Neural cell (in vitro differentiated cells): ENCODE measurements at regions not wholly inside any gene's neighbourhood (a gene's known extent, or its start where the extent isn't known, plus 50 kb on each side); places are given as distances from the start of the nearest gene placed in this dataset.

Experiments
- H2AFZ ChIP-seq: fragments of 200-600, 300-800 bp; sonication (generic), shearing (Covaris generic); 2 replicates; pipeline ENCODE4 v1.6.0; 2014; ENCODE audit warnings: low read depth, mild to moderate bottlenecking, antibody characterized with exemption, low read length, moderate library complexity
- H3F3A ChIP-seq: fragments of 200-600 bp; shearing (Covaris generic); 2 replicates; pipeline ENCODE4 v1.6.1; 2016; ENCODE audit warnings: mild to moderate bottlenecking, moderate library complexity, mixed read lengths, antibody characterized with exemption, low read length; ENCODE audit not compliant: insufficient read depth, poor library complexity, severe bottlenecking
- H3K27ac ChIP-seq: fragments of 200-600, 300-800 bp; sonication (generic), shearing (Covaris generic); 2 replicates; pipeline ENCODE4 v1.5.1; 2014; ENCODE audit warnings: mild to moderate bottlenecking, low read length, moderate library complexity
- H3K27me3 ChIP-seq: fragments of 300-800, 200-600 bp; sonication (generic), shearing (Covaris generic); 2 replicates; pipeline ENCODE4 v1.6.0; 2014; ENCODE audit warnings: mild to moderate bottlenecking, low read depth, low read length, moderate library complexity; ENCODE audit not compliant: insufficient read depth
- H3K36me3 ChIP-seq: fragments of 300-800, 200-600 bp; sonication (generic), shearing (Covaris generic); 2 replicates; pipeline ENCODE4 v1.5.1; 2014; ENCODE audit warnings: mild to moderate bottlenecking, antibody characterized with exemption, low read length, moderate library complexity; ENCODE audit not compliant: insufficient read depth
- H3K4me2 ChIP-seq: fragments of 300-800, 200-600 bp; sonication (generic), shearing (Covaris generic); 2 replicates; pipeline ENCODE4 v1.6.0; 2014; ENCODE audit warnings: mild to moderate bottlenecking, low read length
- H3K4me3 ChIP-seq: fragments of 300-800, 200-600 bp; sonication (generic), shearing (Covaris generic); 2 replicates; pipeline ENCODE4 v1.5.1; 2014; ENCODE audit warnings: mild to moderate bottlenecking, low read length, moderate library complexity
- H3K79me2 ChIP-seq: fragments of 200-600 bp; shearing (Covaris generic); replicated peaks from 2 replicates; pipeline ENCODE4 v1.6.0; 2014; ENCODE audit warnings: mild to moderate bottlenecking, low read length, moderate library complexity; ENCODE audit not compliant: insufficient read depth
- H3K9ac ChIP-seq: fragments of 300-800, 200-600 bp; sonication (generic), shearing (Covaris generic); 2 replicates; pipeline ENCODE4 v1.6.1; 2016; ENCODE audit warnings: mild to moderate bottlenecking, low read length, mixed read lengths
- H3K9me2 ChIP-seq: fragments of 200-600 bp; shearing (Covaris generic); 2 replicates; pipeline ENCODE4 v1.6.1; 2016; ENCODE audit warnings: mild to moderate bottlenecking, low read length, mixed read lengths; ENCODE audit not compliant: insufficient read depth
- H3K9me3 ChIP-seq: fragments of 200-600, 300-800 bp; sonication (generic), shearing (Covaris generic); 2 replicates; pipeline ENCODE4 v1.6.1; 2016; ENCODE audit warnings: mild to moderate bottlenecking, mixed run types, low read length, moderate library complexity, mixed read lengths
- H4K20me1 ChIP-seq: fragments of 200-600 bp; shearing (Covaris generic); 2 replicates; pipeline ENCODE4 v1.6.1; 2016; ENCODE audit warnings: mild to moderate bottlenecking, mixed run types; ENCODE audit not compliant: insufficient read depth
- CTCF ChIP-seq: fragments of 450-650 bp; IDR thresholded peaks from 2 replicates; pipeline ENCODE4 v1.5.1; 2014; ENCODE audit warnings: antibody characterized with exemption, mild to moderate bottlenecking, moderate library complexity; ENCODE audit not compliant: poor library complexity, severe bottlenecking
- EP300 ChIP-seq: fragments of 450-650 bp; conservative IDR thresholded peaks from 2 replicates; pipeline ENCODE4 v1.6.1; 2014; ENCODE audit warnings: antibody characterized with exemption, mild to moderate bottlenecking, moderate library complexity; ENCODE audit not compliant: poor library complexity, severe bottlenecking
- EZH2 ChIP-seq: fragments of 200-600, 300-800 bp; shearing (Covaris generic), sonication (generic); IDR thresholded peaks from 2 replicates; pipeline ENCODE4 v1.6.1; 2014; ENCODE audit warnings: antibody characterized with exemption, low read length, borderline replicate concordance, mild to moderate bottlenecking; ENCODE audit not compliant: insufficient read depth, poor library complexity, severe bottlenecking
- MXI1 ChIP-seq: fragments of 450-650 bp; conservative IDR thresholded peaks from 2 replicates; pipeline ENCODE4 v1.6.1; 2014; ENCODE audit warnings: antibody characterized with exemption, mild to moderate bottlenecking; ENCODE audit not compliant: poor library complexity, severe bottlenecking
- POLR2AphosphoS5 ChIP-seq: IDR thresholded peaks from 2 replicates; pipeline ENCODE4 v1.6.1; 2012
- RAD21 ChIP-seq: fragments of 450-650 bp; conservative IDR thresholded peaks from 2 replicates; pipeline ENCODE4 v1.6.1; 2014; ENCODE audit warnings: antibody characterized with exemption, mild to moderate bottlenecking, moderate library complexity
- REST ChIP-seq: IDR thresholded peaks from 2 replicates; pipeline ENCODE4 v1.6.1; 2012; ENCODE audit warnings: borderline replicate concordance
- SMC3 ChIP-seq: fragments of 450-650 bp; conservative IDR thresholded peaks from 2 replicates; pipeline ENCODE4 v1.6.1; 2014; ENCODE audit warnings: antibody characterized with exemption, mild to moderate bottlenecking, moderate library complexity; ENCODE audit not compliant: poor library complexity
- TAF1 ChIP-seq: IDR thresholded peaks from 2 replicates; pipeline ENCODE4 v1.6.1; 2012; ENCODE audit warnings: low read depth

- H3K27ac ChIP-seq = no peak overlapping the region
- H3K9me2 ChIP-seq = no peaks in the 10 kb centered on the region
- no peak overlapping the region for H3K9ac ChIP-seq
- H3K27me3 ChIP-seq = no peaks in the 10 kb centered on the region
- H3K4me2 ChIP-seq = no peak overlapping the region
- H3F3A ChIP-seq = no peaks in the 10 kb centered on the region
- H3K36me3 ChIP-seq = no peaks in the 10 kb centered on the region
- H3K79me2 ChIP-seq = no peaks in the 10 kb centered on the region
- no peaks in the 10 kb centered on the region for H4K20me1 ChIP-seq
- peaks cover 7% of the 10 kb centered on the region for H3K9me3 ChIP-seq
- TF ChIP-seq EZH2 = no peak
- no peak for TF ChIP-seq EP300
- TF ChIP-seq SMC3 = no peak
- TF ChIP-seq POLR2AphosphoS5 = no peak
- TF ChIP-seq MXI1 = no peak
- no peak for TF ChIP-seq REST
- TF ChIP-seq RAD21 = no peak
- TF ChIP-seq CTCF = no peak
- TF ChIP-seq TAF1 = no peak
- no peak overlapping the region for H2AFZ ChIP-seq
- H3K4me3 ChIP-seq = no peak overlapping the region
These were observed 114.5 kb upstream of the HNRNPA3 start for GRCh38 chr2:177098001-177098613.

GRCh38 chr2:177101930-177102329, 110.7 kb upstream of the HNRNPA3 start:
- Histone ChIP-seq H3K9me3 (peaks cover 7% of the 10 kb centered on the region), H3K27me3 (no peaks in the 10 kb centered on the region), H3K9me2 (no peaks in the 10 kb centered on the region), H3K4me2 (no peak overlapping the region), H3F3A (no peaks in the 10 kb centered on the region), H4K20me1 (no peaks in the 10 kb centered on the region), H3K9ac (no peak overlapping the region), H3K4me3 (no peak overlapping the region), H3K27ac (no peak overlapping the region), H2AFZ (no peak overlapping the region), H3K79me2 (no peaks in the 10 kb centered on the region), H3K36me3 (no peaks in the 10 kb centered on the region)
- TF ChIP-seq CTCF (no peak), EZH2 (no peak), EP300 (no peak), SMC3 (no peak), REST (no peak), TAF1 (no peak), MXI1 (no peak), POLR2AphosphoS5 (no peak), RAD21 (no peak)
